Activated T-cell treated with anti-CD3 and anti-CD28 coated beads, Interleukin-2, amount 50 U/mL, for 24 hours (primary cell): ENCODE measurements at regions not wholly inside any gene's neighbourhood (a gene's known extent, or its start where the extent isn't known, plus 50 kb on each side); places are given as distances from the start of the nearest gene placed in this dataset.
"Not testable (repeated sequence)": the region's sequence is repeated elsewhere in the genome, so short reads cannot be mapped to it uniquely, and the experiment has no call there.

Experiments
- DNase-seq: peaks from one replicate; pipeline ENCODE4 v3.0.0-alpha.2; 2020
- H3K27ac Mint-ChIP-seq: 2 replicates; pipeline ENCODE4 v1.8.0; 2020; ENCODE audit warnings: mild to moderate bottlenecking, mixed read lengths
- H3K27me3 Mint-ChIP-seq: 2 replicates; pipeline ENCODE4 v1.8.0; 2020; ENCODE audit warnings: mixed read lengths
- H3K36me3 Mint-ChIP-seq: 2 replicates; pipeline ENCODE4 v1.8.0; 2020; ENCODE audit warnings: low read depth, mixed read lengths
- H3K4me1 Mint-ChIP-seq: 2 replicates; pipeline ENCODE4 v1.8.0; 2020; ENCODE audit warnings: low read depth, mixed read lengths
- H3K4me3 Mint-ChIP-seq: 2 replicates; pipeline ENCODE4 v1.8.0; 2020; ENCODE audit warnings: mild to moderate bottlenecking, moderate library complexity, mixed read lengths
- H3K9me3 Mint-ChIP-seq: 2 replicates; pipeline ENCODE4 v1.8.0; 2020; ENCODE audit warnings: mixed read lengths

GRCh38 chr11:112532506-112532905 is 271.8 kb upstream of the PLET1 start:
- H3K9me3 Mint-ChIP-seq = no peaks in the 10 kb centered on the region
- no peak for DNase-seq
- H3K27me3 Mint-ChIP-seq = peaks cover 10% of the 10 kb centered on the region
- no peak overlapping the region for H3K4me3 Mint-ChIP-seq
- H3K27ac Mint-ChIP-seq = no peak overlapping the region
- H3K4me1 Mint-ChIP-seq = peaks cover under 1% of the 10 kb centered on the region
- H3K36me3 Mint-ChIP-seq = no peaks in the 10 kb centered on the region

- H3K27me3 Mint-ChIP-seq = peaks cover 10% of the 10 kb centered on the region
- H3K4me1 Mint-ChIP-seq = peaks cover 10% of the 10 kb centered on the region
- no peaks in the 10 kb centered on the region for H3K36me3 Mint-ChIP-seq
- H3K4me3 Mint-ChIP-seq = no peak overlapping the region
- no peaks in the 10 kb centered on the region for H3K9me3 Mint-ChIP-seq
- no peak for DNase-seq
- no peak overlapping the region for H3K27ac Mint-ChIP-seq
These were observed 273.0 kb upstream of the PLET1 start for GRCh38 chr11:112533682-112534081.

- H3K9me3 Mint-ChIP-seq = no peaks in the 10 kb centered on the region
- H3K27ac Mint-ChIP-seq = no peak overlapping the region
- peaks cover 7% of the 10 kb centered on the region for H3K27me3 Mint-ChIP-seq
- H3K36me3 Mint-ChIP-seq = no peaks in the 10 kb centered on the region
- peaks cover 14% of the 10 kb centered on the region for H3K4me1 Mint-ChIP-seq
- DNase-seq = no peak
- H3K4me3 Mint-ChIP-seq = no peak overlapping the region
These were observed 273.5 kb upstream of the PLET1 start for GRCh38 chr11:112534208-112534607.

GRCh38 chr11:112537026-112537425 is 276.4 kb upstream of the PLET1 start:
- Mint-ChIP-seq H3K27me3 (peaks cover 6% of the 10 kb centered on the region), H3K4me1 (peaks cover 36% of the 10 kb centered on the region), H3K4me3 (no peak overlapping the region), H3K9me3 (no peaks in the 10 kb centered on the region), H3K27ac (no peak overlapping the region), H3K36me3 (no peaks in the 10 kb centered on the region)
- DNase-seq = no peak

GRCh38 chr11:112537846-112538330 is 277.2 kb upstream of the PLET1 start:
- Mint-ChIP-seq H3K36me3 (no peaks in the 10 kb centered on the region), H3K27ac (no peak overlapping the region), H3K4me3 (no peak overlapping the region), H3K27me3 (peaks cover 6% of the 10 kb centered on the region), H3K4me1 (peaks cover 36% of the 10 kb centered on the region), H3K9me3 (no peaks in the 10 kb centered on the region)
- DNase-seq = no peak

- no peak for DNase-seq
- H3K27ac Mint-ChIP-seq = no peak overlapping the region
- H3K36me3 Mint-ChIP-seq = no peaks in the 10 kb centered on the region
These were observed 278.0 kb upstream of the PLET1 start for GRCh38 chr11:112538534-112539280.

GRCh38 chr11:112539281-112539555 is 278.6 kb upstream of the PLET1 start:
- H3K9me3 Mint-ChIP-seq = not testable (repeated sequence)

More at GRCh38 chr11:112538534-112539280, 278.0 kb upstream of the PLET1 start:
- Mint-ChIP-seq H3K4me3 (no peak overlapping the region), H3K4me1 (peaks cover 36% of the 10 kb centered on the region), H3K9me3 (no peaks in the 10 kb centered on the region), H3K27me3 (peaks cover 5% of the 10 kb centered on the region)

GRCh38 chr11:112539741-112540140 is 279.1 kb upstream of the PLET1 start:
- DNase-seq = no peak
- H3K4me1 Mint-ChIP-seq = peaks cover 36% of the 10 kb centered on the region
- H3K4me3 Mint-ChIP-seq = no peak overlapping the region
- H3K27me3 Mint-ChIP-seq = no peaks in the 10 kb centered on the region
- no peaks in the 10 kb centered on the region for H3K36me3 Mint-ChIP-seq
- no peak overlapping the region for H3K27ac Mint-ChIP-seq
- no peaks in the 10 kb centered on the region for H3K9me3 Mint-ChIP-seq

More at GRCh38 chr11:112539281-112539555, 278.6 kb upstream of the PLET1 start:
- H3K27me3 Mint-ChIP-seq, H3K4me3 Mint-ChIP-seq, DNase-seq, H3K36me3 Mint-ChIP-seq, H3K27ac Mint-ChIP-seq: not testable (repeated sequence)
- peaks cover 36% of the 10 kb centered on the region for H3K4me1 Mint-ChIP-seq

- Mint-ChIP-seq H3K27ac (no peak overlapping the region), H3K4me3 (no peak overlapping the region)
These were observed 279.6 kb upstream of the PLET1 start for GRCh38 chr11:112540261-112540660.

GRCh38 chr11:112541140-112542046 is 280.7 kb upstream of the PLET1 start:
- peaks cover 36% of the 10 kb centered on the region for H3K4me1 Mint-ChIP-seq
- no peaks in the 10 kb centered on the region for H3K9me3 Mint-ChIP-seq
- H3K4me3 Mint-ChIP-seq = no peak overlapping the region
- H3K27me3 Mint-ChIP-seq = no peaks in the 10 kb centered on the region
- no peak for DNase-seq
- H3K27ac Mint-ChIP-seq = no peak overlapping the region
- H3K36me3 Mint-ChIP-seq = no peaks in the 10 kb centered on the region

More at GRCh38 chr11:112540261-112540660, 279.6 kb upstream of the PLET1 start:
- DNase-seq = no peak
- Mint-ChIP-seq H3K36me3 (no peaks in the 10 kb centered on the region), H3K9me3 (no peaks in the 10 kb centered on the region), H3K4me1 (peaks cover 36% of the 10 kb centered on the region), H3K27me3 (no peaks in the 10 kb centered on the region)

- DNase-seq = no peak
- H3K9me3 Mint-ChIP-seq = no peaks in the 10 kb centered on the region
These were observed 281.8 kb upstream of the PLET1 start for GRCh38 chr11:112542479-112542878.

GRCh38 chr11:112543390-112543789 is 282.7 kb upstream of the PLET1 start:
- no peaks in the 10 kb centered on the region for H3K27me3 Mint-ChIP-seq
- H3K36me3 Mint-ChIP-seq = no peaks in the 10 kb centered on the region
- no peaks in the 10 kb centered on the region for H3K9me3 Mint-ChIP-seq
- no peak overlapping the region for H3K4me3 Mint-ChIP-seq
- no peak for DNase-seq
- peaks cover 28% of the 10 kb centered on the region for H3K4me1 Mint-ChIP-seq
- no peak overlapping the region for H3K27ac Mint-ChIP-seq

More at GRCh38 chr11:112542479-112542878, 281.8 kb upstream of the PLET1 start:
- H3K27me3 Mint-ChIP-seq = no peaks in the 10 kb centered on the region
- no peak overlapping the region for H3K4me3 Mint-ChIP-seq
- no peak overlapping the region for H3K27ac Mint-ChIP-seq
- peaks cover 36% of the 10 kb centered on the region for H3K4me1 Mint-ChIP-seq
- no peaks in the 10 kb centered on the region for H3K36me3 Mint-ChIP-seq

GRCh38 chr11:112548641-112549040 is 288.0 kb upstream of the PLET1 start:
- no peak for DNase-seq
- Mint-ChIP-seq H3K4me1 (no peaks in the 10 kb centered on the region), H3K36me3 (no peaks in the 10 kb centered on the region), H3K4me3 (no peak overlapping the region), H3K27ac (no peak overlapping the region), H3K9me3 (no peaks in the 10 kb centered on the region), H3K27me3 (no peaks in the 10 kb centered on the region)

- H3K4me1 Mint-ChIP-seq = peaks cover 2% of the 10 kb centered on the region
- H3K4me3 Mint-ChIP-seq = no peak overlapping the region
- no peak for DNase-seq
- H3K9me3 Mint-ChIP-seq = no peaks in the 10 kb centered on the region
- no peaks in the 10 kb centered on the region for H3K36me3 Mint-ChIP-seq
- no peak overlapping the region for H3K27ac Mint-ChIP-seq
- H3K27me3 Mint-ChIP-seq = no peaks in the 10 kb centered on the region
These were observed 292.6 kb upstream of the PLET1 start for GRCh38 chr11:112553205-112553731.

- Mint-ChIP-seq H3K9me3 (no peaks in the 10 kb centered on the region), H3K36me3 (no peaks in the 10 kb centered on the region), H3K4me1 (peaks cover 2% of the 10 kb centered on the region), H3K27ac (no peak overlapping the region), H3K4me3 (no peak overlapping the region), H3K27me3 (no peaks in the 10 kb centered on the region)
- no peak for DNase-seq
These were observed 293.9 kb upstream of the PLET1 start for GRCh38 chr11:112554586-112554985.
